Trophoblast cell (in vitro differentiated cells and primary cell): ENCODE measurements at regions not wholly inside any gene's neighbourhood (a gene's known extent, or its start where the extent isn't known, plus 50 kb on each side); places are given as distances from the start of the nearest gene placed in this dataset.

Experiments used
- DNase-seq, 2 donors: peaks; one replicate each; pipeline ENCODE4 v3.0.0-alpha.2; 2016
- H2AFZ ChIP-seq: 2 replicates; pipeline ENCODE4 v1.6.1; 2013; ENCODE audit warnings: low read length, moderate library complexity, mild to moderate bottlenecking; ENCODE audit not compliant: insufficient read depth, poor library complexity
- H2AK5ac ChIP-seq: 2 replicates; pipeline ENCODE4 v1.6.1; 2013; ENCODE audit warnings: mild to moderate bottlenecking, low read length
- H2BK120ac ChIP-seq: 2 replicates; pipeline ENCODE4 v1.6.1; 2013; ENCODE audit warnings: low read length, mild to moderate bottlenecking, moderate library complexity; ENCODE audit not compliant: insufficient read depth, poor library complexity
- H2BK12ac ChIP-seq: 2 replicates; pipeline ENCODE4 v1.6.1; 2013; ENCODE audit warnings: mild to moderate bottlenecking, low read length, moderate library complexity
- H2BK5ac ChIP-seq: 2 replicates; pipeline ENCODE4 v1.6.1; 2013; ENCODE audit warnings: low read length, low read depth, moderate library complexity, mild to moderate bottlenecking; ENCODE audit not compliant: poor library complexity
- H3K14ac ChIP-seq: 2 replicates; pipeline ENCODE4 v1.6.1; 2013; ENCODE audit warnings: mild to moderate bottlenecking, low read length
- H3K18ac ChIP-seq: 2 replicates; pipeline ENCODE4 v1.6.1; 2013; ENCODE audit warnings: mild to moderate bottlenecking, low read length
- H3K23ac ChIP-seq: 2 replicates; pipeline ENCODE4 v1.6.1; 2013; ENCODE audit warnings: low read length
- H3K27ac ChIP-seq: 2 replicates; pipeline ENCODE4 v1.5.1; 2013; ENCODE audit warnings: low read depth, mild to moderate bottlenecking, inconsistent platforms, low read length, moderate library complexity
- H3K27me3 ChIP-seq: 2 replicates; pipeline ENCODE4 v1.6.1; 2013; ENCODE audit warnings: inconsistent platforms, mild to moderate bottlenecking, low read length, moderate library complexity; ENCODE audit not compliant: insufficient read depth
- H3K36me3 ChIP-seq, 2 experiments: 1 replicate in 1 of 2; 2 replicates in 1 of 2; pipeline ENCODE4 v1.6.1; 2013; ENCODE audit warnings: low read length in 2 of 2, mild to moderate bottlenecking in 2 of 2, moderate library complexity in 1 of 2; ENCODE audit not compliant: insufficient read depth in 2 of 2, control insufficient read depth in 1 of 2
- H3K4ac ChIP-seq: 2 replicates; pipeline ENCODE4 v1.6.1; 2013; ENCODE audit warnings: low read depth, mild to moderate bottlenecking, low read length, moderate library complexity
- H3K4me1 ChIP-seq, 2 experiments: 1 replicate in 1 of 2; 2 replicates in 1 of 2; pipeline ENCODE4 v1.6.1; 2013; ENCODE audit warnings: low read length in 2 of 2, mild to moderate bottlenecking in 2 of 2, moderate library complexity in 1 of 2; ENCODE audit not compliant: insufficient read depth in 2 of 2, control insufficient read depth in 1 of 2
- H3K4me2 ChIP-seq: 2 replicates; pipeline ENCODE4 v1.6.1; 2013; ENCODE audit warnings: inconsistent platforms, mild to moderate bottlenecking, low read length, moderate library complexity
- H3K4me3 ChIP-seq: 2 replicates; pipeline ENCODE4 v1.5.1; 2013; ENCODE audit warnings: mild to moderate bottlenecking, low read depth, low read length, inconsistent platforms
- H3K79me1 ChIP-seq: one replicate; pipeline ENCODE4 v1.6.1; 2013; ENCODE audit warnings: low read length
- H3K79me2 ChIP-seq: 2 replicates; pipeline ENCODE4 v1.6.1; 2013; ENCODE audit warnings: low read length, mild to moderate bottlenecking; ENCODE audit not compliant: control insufficient read depth, insufficient read depth, poor library complexity
- H3K9ac ChIP-seq: 2 replicates; pipeline ENCODE4 v1.6.1; 2013; ENCODE audit warnings: mild to moderate bottlenecking, low read length
- H3K9me3 ChIP-seq: 2 replicates; pipeline ENCODE4 v1.6.1; 2013; ENCODE audit warnings: low read depth, mild to moderate bottlenecking, control low read depth, inconsistent platforms, low read length; ENCODE audit not compliant: insufficient read depth
- H4K12ac ChIP-seq: 2 replicates; pipeline ENCODE4 v1.6.1; 2013; ENCODE audit warnings: low read depth, mild to moderate bottlenecking, low read length, moderate library complexity
- H4K8ac ChIP-seq: 2 replicates; pipeline ENCODE4 v1.6.1; 2013; ENCODE audit warnings: low read depth, mild to moderate bottlenecking, low read length, moderate library complexity
- H4K91ac ChIP-seq: one replicate; pipeline ENCODE4 v1.6.1; 2013; ENCODE audit warnings: low read depth, mild to moderate bottlenecking, low read length, moderate library complexity
- WGBS: extraction: QIAGEN DNeasy Blood & Tissue Kit; methylation state at CpG from one replicate; pipeline ENCODE4 v1.1.7; 2013; ENCODE audit warnings: missing lambda C conversion rate; ENCODE audit not compliant: insufficient read length, insufficient coverage; ENCODE audit errors: extremely low coverage; 5-methylcytosine and 5-hydroxymethylcytosine counted together

DNA sequence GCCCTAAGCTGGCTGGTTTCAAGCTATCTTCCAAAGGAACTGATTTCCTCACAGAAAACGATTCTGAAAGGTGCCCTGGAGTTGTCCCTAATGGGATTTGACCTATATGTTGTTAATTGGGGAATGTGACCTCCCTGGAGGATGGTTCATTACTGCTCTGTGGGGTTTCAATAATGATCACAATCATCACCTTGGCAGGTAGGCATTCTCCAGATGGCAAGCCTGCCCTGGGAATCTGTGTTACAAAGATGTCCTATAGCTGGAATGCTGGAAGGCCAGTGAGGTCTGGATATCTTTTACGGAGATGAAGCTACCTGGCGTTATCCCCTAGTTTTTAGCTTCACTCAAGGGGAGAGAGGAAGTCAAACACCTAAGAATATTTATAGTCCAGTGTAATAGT lies 167.6 kb downstream of the TTC8 start:
- no CpG with 5 or more reads among the region's 3 CpGs for WGBS
- no peak overlapping the region for H3K23ac ChIP-seq

DNA sequence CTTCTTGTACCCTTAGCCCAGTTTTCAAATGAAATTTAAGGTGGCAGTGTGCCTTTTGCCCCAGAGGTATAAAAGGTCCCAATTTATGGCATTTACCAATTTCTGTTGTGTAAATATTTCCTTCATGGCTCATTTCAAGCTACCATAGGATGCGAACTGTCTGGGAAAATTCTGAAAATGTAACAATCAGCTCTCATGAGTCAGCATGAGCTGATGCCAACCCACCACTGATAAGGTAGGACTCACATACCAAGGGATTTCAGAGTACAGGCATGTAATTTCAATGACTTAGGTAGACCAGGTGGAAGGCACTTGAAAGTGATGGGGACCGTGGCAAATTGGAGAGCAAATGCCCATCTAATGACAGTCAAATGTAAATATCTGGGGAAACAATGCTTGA lies 169.5 kb downstream of the TTC8 start:
- Histone ChIP-seq H2AFZ (no peak overlapping the region), H2BK5ac (no peak overlapping the region), H3K36me3 (no peaks in the 10 kb centered on the region), H3K4me1 (no peaks in the 10 kb centered on the region), H3K79me2 (no peaks in the 10 kb centered on the region), H3K18ac (no peak overlapping the region), H4K8ac (no peak overlapping the region), H3K14ac (no peak overlapping the region), H4K91ac (no peak overlapping the region), H2BK120ac (no peak overlapping the region), H3K9ac (no peak overlapping the region), H3K23ac (no peak overlapping the region), H3K4me3 (no peak overlapping the region), H3K9me3 (peaks cover 3% of the 10 kb centered on the region), H3K79me1 (no peaks in the 10 kb centered on the region), H3K4ac (no peak overlapping the region), H3K27me3 (no peaks in the 10 kb centered on the region), H3K27ac (no peak overlapping the region), H3K4me2 (no peak overlapping the region), H2BK12ac (no peak overlapping the region), H4K12ac (no peak overlapping the region), H2AK5ac (no peak overlapping the region)
- WGBS: no CpG with 5 or more reads among the region's 2 CpGs
- DNase-seq: peak; percentile 61 to 85

More for the DNA sequence above, 167.6 kb downstream of the TTC8 start:
- H3K36me3 ChIP-seq: no peaks in the 10 kb centered on the region
- no peaks in the 10 kb centered on the region for H3K79me2 ChIP-seq
- H3K79me1 ChIP-seq: no peaks in the 10 kb centered on the region
- H2AFZ ChIP-seq: no peak overlapping the region
- no peak overlapping the region for H2BK120ac ChIP-seq
- no peak overlapping the region for H3K27ac ChIP-seq
- no peak for DNase-seq
- H2BK12ac ChIP-seq: no peak overlapping the region
- peaks cover 3% of the 10 kb centered on the region for H3K9me3 ChIP-seq
- no peak overlapping the region for H4K12ac ChIP-seq
- no peaks in the 10 kb centered on the region for H3K4me1 ChIP-seq
- no peak overlapping the region for H4K8ac ChIP-seq
- no peak overlapping the region for H3K4ac ChIP-seq
- no peak overlapping the region for H4K91ac ChIP-seq
- H3K4me2 ChIP-seq: no peak overlapping the region
- H3K4me3 ChIP-seq: no peak overlapping the region
- no peak overlapping the region for H2AK5ac ChIP-seq
- no peak overlapping the region for H3K9ac ChIP-seq
- H2BK5ac ChIP-seq: no peak overlapping the region
- no peak overlapping the region for H3K14ac ChIP-seq
- no peaks in the 10 kb centered on the region for H3K27me3 ChIP-seq
- H3K18ac ChIP-seq: no peak overlapping the region

DNA sequence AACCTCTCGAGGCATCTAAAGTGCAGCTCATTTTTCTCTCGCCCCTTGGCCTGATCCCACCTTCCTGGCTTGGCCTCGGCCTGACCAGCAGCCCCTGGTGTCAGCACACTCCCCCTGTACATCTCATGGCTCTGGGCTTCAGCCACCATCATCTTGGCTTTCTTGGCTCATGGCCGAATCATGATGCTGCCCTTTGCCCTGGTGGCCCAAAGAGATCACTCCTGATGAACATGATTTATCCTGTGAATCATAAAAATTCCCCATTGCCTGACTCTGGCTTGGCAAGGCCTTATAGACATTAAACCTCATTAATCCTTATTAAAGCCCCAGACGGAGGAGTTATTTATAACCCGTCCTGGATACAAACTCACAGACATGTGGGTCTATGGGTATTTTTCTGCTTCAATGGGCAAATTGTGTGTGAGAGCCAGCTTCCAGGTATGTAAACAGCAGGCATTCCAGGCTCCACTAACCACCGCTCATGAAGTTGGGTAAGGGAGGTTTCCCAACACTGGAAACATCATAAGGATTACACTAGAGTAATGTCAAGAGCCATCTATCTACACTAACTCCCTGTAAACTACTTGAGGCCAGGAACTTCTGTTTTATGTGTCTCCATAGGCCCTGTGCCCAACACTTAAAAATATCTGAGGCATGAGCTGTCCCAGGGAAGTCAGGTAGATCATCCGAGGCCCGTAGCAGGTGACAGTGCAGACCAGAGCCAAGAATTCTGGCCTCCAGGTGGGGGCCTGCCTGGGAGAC lies 171.2 kb downstream of the TTC8 start:
- Histone ChIP-seq H3K18ac (no peak overlapping the region), H3K14ac (no peak overlapping the region), H3K27me3 (no peaks in the 10 kb centered on the region), H3K9me3 (peaks cover 8% of the 10 kb centered on the region), H2AK5ac (no peak overlapping the region), H2BK12ac (no peak overlapping the region), H3K79me1 (no peaks in the 10 kb centered on the region), H3K27ac (no peak overlapping the region), H2BK120ac (no peak overlapping the region), H3K79me2 (no peaks in the 10 kb centered on the region), H3K4me1 (peaks cover under 1 to 3% of the 10 kb centered on the region in 2 experiments), H3K4me2 (no peak overlapping the region), H3K9ac (no peak overlapping the region), H3K36me3 (no peaks in the 10 kb centered on the region), H3K23ac (no peak overlapping the region), H4K91ac (no peak overlapping the region), H4K12ac (no peak overlapping the region), H3K4me3 (no peak overlapping the region), H3K4ac (no peak overlapping the region), H2BK5ac (no peak overlapping the region), H4K8ac (no peak overlapping the region), H2AFZ (no peak overlapping the region)
- no CpG with 5 or more reads among the region's 9 CpGs for WGBS
- peak; percentile 43 to 74 for DNase-seq

DNA sequence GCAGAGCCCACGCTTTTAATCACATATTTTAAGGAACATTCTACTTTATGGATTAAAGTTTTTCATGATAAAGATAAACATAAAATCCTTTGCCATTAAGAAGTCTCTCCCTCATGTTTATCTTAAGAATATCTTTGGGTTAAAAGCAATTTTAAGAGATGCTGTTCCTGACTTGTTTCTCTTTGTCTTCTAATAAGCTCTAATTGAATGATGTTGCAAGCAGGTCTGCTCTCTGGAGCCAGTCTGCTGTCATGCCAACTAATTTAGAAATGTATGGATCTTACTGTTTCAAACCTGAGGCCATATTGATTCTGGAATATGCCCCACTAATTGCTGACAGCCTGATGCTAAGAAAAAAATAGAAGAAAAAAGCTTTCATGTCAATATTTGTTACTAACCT lies 173.6 kb downstream of the TTC8 start:
- Histone ChIP-seq H3K4me1 (peaks cover 3 to 5% of the 10 kb centered on the region in 2 experiments), H2BK5ac (no peak overlapping the region), H3K79me1 (no peaks in the 10 kb centered on the region), H3K23ac (no peak overlapping the region), H3K9me3 (peaks cover 8% of the 10 kb centered on the region), H4K12ac (no peak overlapping the region), H4K91ac (no peak overlapping the region), H3K9ac (no peak overlapping the region), H3K36me3 (no peaks in the 10 kb centered on the region), H2AK5ac (no peak overlapping the region), H3K27me3 (no peaks in the 10 kb centered on the region), H3K4me2 (no peak overlapping the region), H2BK12ac (no peak overlapping the region), H3K4ac (no peak overlapping the region), H3K4me3 (no peak overlapping the region), H3K27ac (no peak overlapping the region), H3K14ac (no peak overlapping the region), H3K79me2 (no peaks in the 10 kb centered on the region), H2BK120ac (no peak overlapping the region), H3K18ac (no peak overlapping the region), H2AFZ (no peak overlapping the region), H4K8ac (no peak overlapping the region)
- no peak for DNase-seq
- WGBS: no CpG with 5 or more reads among the region's 1 CpG
